Glomerular visceral epithelial cell (primary cell): ENCODE measurements at regions not wholly inside any gene's neighbourhood (a gene's known extent, or its start where the extent isn't known, plus 50 kb on each side); places are given as distances from the start of the nearest gene placed in this dataset.

Source experiments
- DNase-seq: peaks from one replicate; pipeline ENCODE4 v3.0.0-alpha.2; 2016; ENCODE audit errors: extremely low spot score

- DNase-seq, result no peak
Measured at GRCh38 chr4:4746444-4746843, 113.0 kb upstream of the MSX1 start.

GRCh38 chr4:4740071-4740470 is 119.4 kb upstream of the MSX1 start:
- DNase-seq, result no peak

GRCh38 chr4:4735870-4736269 is 123.6 kb upstream of the MSX1 start:
- DNase-seq, result no peak

- no peak for DNase-seq
Measured at GRCh38 chr4:4735136-4735750, 124.2 kb upstream of the MSX1 start.

- DNase-seq, result no peak
Measured at GRCh38 chr4:4734425-4734824, 125.0 kb upstream of the MSX1 start.

GRCh38 chr4:4733663-4734062 is 125.8 kb upstream of the MSX1 start:
- DNase-seq, result no peak

GRCh38 chr4:4730249-4730648 is 129.2 kb upstream of the MSX1 start:
- no peak for DNase-seq

- DNase-seq, result no peak
Measured at GRCh38 chr4:4729206-4729605, 130.3 kb upstream of the MSX1 start.

GRCh38 chr4:4727536-4727935 is 131.9 kb upstream of the MSX1 start:
- no peak for DNase-seq

- no peak for DNase-seq
Measured at GRCh38 chr4:4726051-4726450, 133.4 kb upstream of the MSX1 start.

GRCh38 chr4:4724321-4724720 is 135.1 kb upstream of the MSX1 start:
- DNase-seq, result no peak

GRCh38 chr4:4721636-4722035 is 137.8 kb upstream of the MSX1 start:
- DNase-seq, result no peak

- DNase-seq, result no peak
Measured at GRCh38 chr4:4720646-4721045, 138.8 kb upstream of the MSX1 start.

GRCh38 chr4:4719436-4719835 is 140.0 kb upstream of the MSX1 start:
- no peak for DNase-seq

- DNase-seq, result no peak
Measured at GRCh38 chr4:4717692-4718091, 141.8 kb upstream of the MSX1 start.

GRCh38 chr4:4714331-4714730 is 145.1 kb upstream of the MSX1 start:
- DNase-seq, result no peak

GRCh38 chr4:4712800-4713528 is 146.5 kb upstream of the MSX1 start:
- no peak for DNase-seq

GRCh38 chr4:4711902-4712301 is 147.6 kb upstream of the MSX1 start:
- no peak for DNase-seq

GRCh38 chr4:4709736-4710135 is 149.7 kb upstream of the MSX1 start:
- no peak for DNase-seq

- DNase-seq, result no peak
Measured at GRCh38 chr4:4704267-4704666, 155.2 kb upstream of the MSX1 start.

- DNase-seq, result no peak
Measured at GRCh38 chr4:4697584-4697983, 155.7 kb upstream of the STX18 start.

- DNase-seq, result peak; percentile 9
Measured at GRCh38 chr4:4696530-4696929, 154.7 kb upstream of the STX18 start.

- DNase-seq, result no peak
Measured at GRCh38 chr4:4695497-4695896, 153.6 kb upstream of the STX18 start.

GRCh38 chr4:4694827-4695226 is 153.0 kb upstream of the STX18 start:
- no peak for DNase-seq
